ENCODE measurements at regions not wholly inside any gene's neighbourhood (a gene's known extent, or its start where the extent isn't known, plus 50 kb on each side); places are given as distances from the start of the nearest gene placed in this dataset.

DNA sequence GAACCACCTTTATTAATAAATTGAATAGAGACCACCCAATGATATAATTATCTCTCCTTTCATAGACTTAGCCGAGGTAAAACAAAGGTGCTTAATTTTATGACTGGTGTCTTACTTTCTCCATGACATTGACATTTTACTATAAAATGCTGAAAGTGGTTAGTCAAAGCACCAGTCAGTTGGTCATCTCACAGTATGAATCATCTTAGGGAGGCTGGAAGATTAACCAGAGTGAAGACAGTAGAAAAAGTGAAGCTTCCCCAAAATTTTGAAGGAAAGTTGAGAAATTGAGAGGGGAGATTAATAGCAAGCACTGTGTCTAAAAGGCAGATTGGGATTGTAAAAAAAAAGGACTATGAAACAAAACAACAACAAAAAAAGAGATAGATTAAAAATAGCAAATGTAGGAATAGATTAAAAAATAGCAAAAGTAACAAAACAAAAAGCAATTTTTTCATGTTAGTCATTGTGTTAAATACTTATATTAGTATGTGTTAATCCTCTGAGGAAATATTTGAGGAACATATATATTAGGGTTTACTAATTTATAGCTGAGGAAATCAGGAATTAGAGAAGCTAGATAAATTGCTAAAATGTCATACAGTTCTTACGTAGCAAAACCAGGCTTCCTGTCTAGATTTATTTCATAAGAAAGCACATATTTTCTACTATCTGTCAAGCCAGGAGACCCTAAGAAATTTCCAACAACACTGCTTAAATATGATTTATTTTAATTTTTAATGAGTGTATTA, 557.3 kb upstream of the ANO5 start:
- Histone ChIP-seq H3K27me3 (ENCODE audit: control insufficient read depth, insufficient read depth, low read length) (no peaks in the 10 kb centered on the region), H3K79me2 (ENCODE audit: control insufficient read depth, insufficient read depth, low read length) (no peaks in the 10 kb centered on the region), H3K27ac (ENCODE audit: insufficient read depth, low read length) (no peak overlapping the region), H3K36me3 (ENCODE audit: control insufficient read depth, insufficient read depth, low read length) (no peaks in the 10 kb centered on the region), H3K4me3 (replicated peaks in 1 of 4; ENCODE audit: control extremely low read depth in 1 of 4, insufficient read depth in 1 of 4, low read depth in 3 of 4, low read length in 4 of 4) (no peak overlapping the region), H3K4me2 (ENCODE audit: extremely low read depth, insufficient read depth, low read length) (no peak overlapping the region), H3K9me3 (ENCODE audit: control insufficient read depth, insufficient read depth, low read depth, low read length) (no peaks in the 10 kb centered on the region), H3K9ac (ENCODE audit: insufficient read depth, low read length) (no peak overlapping the region), H2AFZ (ENCODE audit: low read length) (no peak overlapping the region), H3K4me1 (ENCODE audit: control insufficient read depth, extremely low read depth, insufficient read depth, low read length) (no peaks in the 10 kb centered on the region), H4K20me1 (ENCODE audit: control insufficient read depth, extremely low read depth, insufficient read depth, low read length) (no peaks in the 10 kb centered on the region)
- TF ChIP-seq EZH2 (IDR thresholded peaks at IDR 0.05; ENCODE audit: low read length, missing control alignments) (no peak), CTCF (conservative IDR thresholded peaks at IDR 0.05 in 1 of 2, IDR thresholded peaks at IDR 0.05 in 1 of 2; ENCODE audit: low read depth in 1 of 2, low read length in 2 of 2) (no peak)
- no peak for DNase-seq (ENCODE audit: low read depth in 2 of 2)

DNA sequence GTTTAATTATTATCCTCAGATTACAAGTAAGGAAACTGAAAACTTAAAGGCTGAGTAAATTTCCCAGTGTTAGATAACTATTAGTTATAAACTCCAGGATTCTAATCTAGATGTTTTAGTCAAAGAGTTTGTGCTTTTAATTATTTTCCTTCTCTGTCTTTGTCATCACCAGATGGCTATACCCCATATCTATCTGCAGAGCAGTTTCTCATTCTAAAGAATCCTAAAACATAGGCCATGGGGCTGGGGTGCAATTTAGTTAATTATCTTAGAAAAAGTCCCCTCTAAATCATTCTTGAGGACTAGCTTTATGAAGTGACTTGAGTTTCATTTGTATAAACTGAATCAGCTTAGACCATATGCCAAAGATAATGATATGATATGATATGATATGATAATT, 556.3 kb upstream of the ANO5 start:
- H3K36me3 ChIP-seq (ENCODE audit: control insufficient read depth, insufficient read depth, low read length): no peaks in the 10 kb centered on the region
- H3K79me2 ChIP-seq (ENCODE audit: control insufficient read depth, insufficient read depth, low read length): no peaks in the 10 kb centered on the region
- no peak overlapping the region for H3K4me2 ChIP-seq (ENCODE audit: extremely low read depth, insufficient read depth, low read length)
- H3K9ac ChIP-seq (ENCODE audit: insufficient read depth, low read length): no peak overlapping the region
- H3K27me3 ChIP-seq (ENCODE audit: control insufficient read depth, insufficient read depth, low read length): no peaks in the 10 kb centered on the region
- H3K27ac ChIP-seq (ENCODE audit: insufficient read depth, low read length): no peak overlapping the region
- H3K4me3 ChIP-seq (replicated peaks in 1 of 4; ENCODE audit: control extremely low read depth in 1 of 4, insufficient read depth in 1 of 4, low read depth in 3 of 4, low read length in 4 of 4): no peak overlapping the region
- DNase-seq (ENCODE audit: low read depth in 2 of 2): no peak
- H3K9me3 ChIP-seq (ENCODE audit: control insufficient read depth, insufficient read depth, low read depth, low read length): no peaks in the 10 kb centered on the region
- TF ChIP-seq EZH2 (IDR thresholded peaks at IDR 0.05; ENCODE audit: low read length, missing control alignments): no peak
- TF ChIP-seq CTCF (conservative IDR thresholded peaks at IDR 0.05 in 1 of 2, IDR thresholded peaks at IDR 0.05 in 1 of 2; ENCODE audit: low read depth in 1 of 2, low read length in 2 of 2): no peak
- no peaks in the 10 kb centered on the region for H3K4me1 ChIP-seq (ENCODE audit: control insufficient read depth, extremely low read depth, insufficient read depth, low read length)
- no peaks in the 10 kb centered on the region for H4K20me1 ChIP-seq (ENCODE audit: control insufficient read depth, extremely low read depth, insufficient read depth, low read length)
- no peak overlapping the region for H2AFZ ChIP-seq (ENCODE audit: low read length)

DNA sequence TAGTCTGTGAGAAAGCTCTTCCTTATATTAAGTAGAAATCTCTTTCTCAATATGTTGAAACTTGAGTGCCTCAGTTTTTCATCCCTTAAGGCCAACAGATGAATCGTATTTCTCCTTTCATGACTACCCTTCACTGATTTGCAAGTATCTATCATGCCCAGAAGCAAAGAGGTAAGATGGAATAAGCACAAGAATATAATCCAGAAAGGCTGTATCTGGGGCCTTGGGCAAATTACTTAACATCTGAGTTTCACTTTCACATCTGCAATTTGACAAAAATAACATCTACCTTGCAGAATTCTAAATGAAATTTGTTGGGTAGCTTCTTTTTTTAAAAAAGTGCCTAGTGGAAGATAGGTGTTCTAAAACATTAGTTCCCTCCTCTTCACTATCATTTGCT, 552.4 kb upstream of the ANO5 start:
- no peaks in the 10 kb centered on the region for H3K27me3 ChIP-seq (ENCODE audit: control insufficient read depth, insufficient read depth, low read length)
- no peak for DNase-seq (ENCODE audit: low read depth in 2 of 2)

More for the DNA sequence above, 552.4 kb upstream of the ANO5 start:
- Histone ChIP-seq H3K4me3 (replicated peaks in 1 of 4; ENCODE audit: control extremely low read depth in 1 of 4, insufficient read depth in 1 of 4, low read depth in 3 of 4, low read length in 4 of 4) (no peak overlapping the region), H3K9me3 (ENCODE audit: control insufficient read depth, insufficient read depth, low read depth, low read length) (no peaks in the 10 kb centered on the region), H3K4me2 (ENCODE audit: extremely low read depth, insufficient read depth, low read length) (no peak overlapping the region), H3K9ac (ENCODE audit: insufficient read depth, low read length) (no peak overlapping the region), H3K79me2 (ENCODE audit: control insufficient read depth, insufficient read depth, low read length) (no peaks in the 10 kb centered on the region), H4K20me1 (ENCODE audit: control insufficient read depth, extremely low read depth, insufficient read depth, low read length) (no peaks in the 10 kb centered on the region), H3K27ac (ENCODE audit: insufficient read depth, low read length) (no peak overlapping the region), H2AFZ (ENCODE audit: low read length) (no peak overlapping the region), H3K4me1 (ENCODE audit: control insufficient read depth, extremely low read depth, insufficient read depth, low read length) (no peaks in the 10 kb centered on the region), H3K36me3 (ENCODE audit: control insufficient read depth, insufficient read depth, low read length) (no peaks in the 10 kb centered on the region)
- TF ChIP-seq CTCF (conservative IDR thresholded peaks at IDR 0.05 in 1 of 2, IDR thresholded peaks at IDR 0.05 in 1 of 2; ENCODE audit: low read depth in 1 of 2, low read length in 2 of 2): no peak
- no peak for TF ChIP-seq EZH2 (IDR thresholded peaks at IDR 0.05; ENCODE audit: low read length, missing control alignments)
